NCI-H1417 treated with DMSO at 0.1 percent for 48 hours (cell line): ENCODE measurements at regions not wholly inside any gene's neighbourhood (a gene's known extent, or its start where the extent isn't known, plus 50 kb on each side); places are given as distances from the start of the nearest gene placed in this dataset.

Experiments used
- DNase-seq: peaks from one replicate; lab custom pipeline; 2025; lab: John Stamatoyannopoulos, UW

GRCh38 chr11:122062763-122063162, 53.3 kb downstream of the BLID start:
- no peak for DNase-seq

DNA sequence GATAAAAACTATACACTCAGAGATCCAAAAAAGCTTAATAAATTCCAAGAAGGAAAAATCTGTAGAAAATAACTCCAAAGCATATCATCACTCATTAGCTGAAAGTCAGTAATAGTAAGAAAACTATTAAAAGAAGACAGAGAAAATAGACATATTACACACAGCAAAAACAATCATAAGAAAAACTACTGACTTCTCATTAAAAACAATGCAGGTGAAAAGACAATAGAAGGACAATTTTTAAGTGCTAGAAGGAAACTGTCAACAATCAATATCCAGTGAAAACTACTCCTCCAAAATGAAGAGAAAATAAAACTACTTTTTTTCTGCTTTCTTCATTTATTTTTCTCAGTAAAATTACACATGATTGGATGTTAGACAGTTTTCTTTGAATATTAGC, 56.5 kb downstream of the BLID start:
- no peak for DNase-seq

- DNase-seq: no peak
Measured at GRCh38 chr11:122050021-122050690, 65.9 kb downstream of the BLID start.

GRCh38 chr11:122048401-122048800, 67.6 kb downstream of the BLID start:
- DNase-seq: no peak

- no peak for DNase-seq
Measured at GRCh38 chr11:122046846-122047245, 69.2 kb downstream of the BLID start.

DNA sequence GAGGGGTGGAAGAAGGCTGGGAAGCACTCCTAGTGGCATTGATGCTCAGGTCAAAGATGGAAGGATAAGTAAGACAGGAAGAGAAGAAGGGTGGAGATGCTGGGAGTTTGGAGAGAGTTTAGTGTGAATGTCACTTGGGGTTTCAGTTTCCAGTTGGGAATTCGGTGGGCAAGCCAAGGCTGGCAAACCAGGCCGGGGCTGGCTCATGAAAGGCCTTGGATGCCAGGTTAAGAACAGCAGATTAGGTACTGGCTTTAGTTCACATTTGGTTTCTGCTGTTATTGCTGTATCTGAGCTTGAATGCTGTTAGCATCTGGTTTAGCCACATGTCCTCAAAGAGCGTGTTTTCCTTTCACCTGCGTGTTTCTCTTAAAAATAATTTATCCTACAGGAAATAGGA, 69.6 kb downstream of the BLID start:
- no peak for DNase-seq

- no peak for DNase-seq
Measured at GRCh38 chr11:122045181-122045586, 70.8 kb downstream of the BLID start.

DNA sequence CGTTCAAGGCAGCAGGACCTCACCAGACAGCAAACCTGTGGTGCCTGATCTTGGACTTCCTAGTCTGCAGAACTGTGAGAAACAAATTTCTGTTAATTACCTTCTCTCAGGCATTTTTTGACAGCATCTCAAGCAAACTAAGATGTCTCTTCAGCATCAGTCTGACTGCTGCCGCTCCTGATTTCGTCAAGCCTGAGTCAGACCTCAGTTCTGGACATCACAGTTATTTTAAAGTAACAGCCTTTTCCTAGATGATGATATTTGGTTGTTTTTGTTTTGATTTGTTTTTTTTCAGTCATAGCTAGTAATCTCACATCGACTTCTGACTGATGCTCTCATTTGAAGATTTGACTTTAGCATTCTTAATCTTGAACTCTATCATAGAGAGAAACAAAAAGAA, 71.9 kb downstream of the BLID start:
- no peak for DNase-seq

GRCh38 chr11:122042981-122043380, 73.0 kb downstream of the BLID start:
- DNase-seq: no peak

DNA sequence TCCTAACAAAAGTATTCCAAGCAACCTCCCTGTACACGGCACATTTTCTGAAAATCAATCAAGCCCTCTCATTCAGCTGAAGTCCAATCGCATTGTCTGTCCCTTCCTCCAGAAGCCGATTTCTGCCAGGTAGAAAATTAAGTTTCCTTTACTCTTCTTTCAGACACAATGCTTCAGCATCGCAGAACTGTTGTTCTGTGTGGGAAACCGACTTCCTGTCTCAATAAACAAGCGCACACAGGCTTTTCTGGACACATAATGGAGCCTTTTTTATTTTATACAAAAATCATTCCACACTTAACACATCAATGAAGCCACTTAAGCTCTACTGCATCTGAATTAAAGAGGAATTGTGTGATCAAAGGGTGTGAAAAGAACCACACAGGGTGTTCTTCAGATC, 75.6 kb downstream of the BLID start:
- DNase-seq: no peak

DNA sequence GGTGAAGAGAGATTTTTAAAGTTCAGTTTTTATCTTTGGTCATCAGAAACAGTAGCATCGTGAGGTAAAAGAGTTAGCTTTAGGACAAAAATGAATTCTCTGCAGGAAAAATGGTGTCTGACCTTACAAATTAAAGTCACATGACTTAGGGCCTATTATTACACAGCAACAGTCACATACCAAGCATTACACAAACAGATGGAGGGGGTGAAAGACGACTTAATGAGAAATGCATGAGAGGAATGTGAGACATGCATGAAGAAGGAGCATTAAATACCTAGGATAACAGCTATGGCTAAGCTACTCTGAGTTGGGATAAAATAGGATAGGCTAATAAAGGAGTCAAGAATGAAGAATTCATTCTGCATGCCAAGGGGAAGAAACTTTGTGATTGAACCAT, 77.5 kb downstream of the BLID start:
- DNase-seq: no peak

DNA sequence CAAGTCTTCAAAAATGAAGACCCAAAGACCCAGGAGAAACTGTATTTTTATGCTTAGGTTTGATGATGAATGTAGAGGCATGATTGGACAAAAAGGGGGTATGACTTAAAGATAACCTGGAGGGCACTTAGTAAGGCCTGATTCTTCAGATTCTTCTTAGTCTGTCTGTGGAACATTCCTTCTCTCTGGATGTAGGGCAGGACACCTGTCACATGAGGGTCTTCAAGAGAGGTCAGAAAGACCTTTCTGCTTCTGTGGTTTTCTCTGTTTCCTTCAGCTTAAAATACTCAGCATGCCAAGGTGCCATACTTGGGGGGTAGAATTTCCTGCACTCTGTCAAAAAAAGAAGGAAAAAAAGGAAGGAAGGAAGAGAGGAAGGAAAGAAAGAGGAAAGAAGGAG, 78.1 kb downstream of the BLID start:
- no peak for DNase-seq

DNA sequence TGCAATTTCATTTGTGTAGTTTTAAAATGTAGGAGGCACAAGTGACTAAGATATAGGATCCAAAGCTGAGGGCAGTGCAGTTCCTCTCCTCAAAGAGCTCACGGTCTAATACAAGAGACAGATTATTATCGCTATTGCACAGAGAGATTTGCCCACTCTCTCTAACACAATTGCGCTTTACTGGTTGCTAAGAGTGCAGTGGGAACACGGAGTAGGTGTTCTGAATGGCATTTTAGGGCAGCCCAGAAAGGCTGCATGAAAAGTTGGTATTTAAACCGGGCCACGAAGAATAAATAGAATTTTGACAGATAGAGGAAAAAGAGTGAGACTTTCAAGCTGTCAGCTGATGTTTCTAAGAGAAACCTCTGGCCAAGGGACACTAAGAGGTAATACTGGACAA, 79.5 kb downstream of the BLID start:
- DNase-seq: no peak

- no peak for DNase-seq
Measured at GRCh38 chr11:122036018-122036417, 80.0 kb downstream of the BLID start.

GRCh38 chr11:122033631-122034030, 82.4 kb downstream of the BLID start:
- no peak for DNase-seq

GRCh38 chr11:122033193-122033592, 82.8 kb downstream of the BLID start:
- no peak for DNase-seq

- no peak for DNase-seq
Measured at GRCh38 chr11:122032317-122032716, 83.7 kb downstream of the BLID start.

DNA sequence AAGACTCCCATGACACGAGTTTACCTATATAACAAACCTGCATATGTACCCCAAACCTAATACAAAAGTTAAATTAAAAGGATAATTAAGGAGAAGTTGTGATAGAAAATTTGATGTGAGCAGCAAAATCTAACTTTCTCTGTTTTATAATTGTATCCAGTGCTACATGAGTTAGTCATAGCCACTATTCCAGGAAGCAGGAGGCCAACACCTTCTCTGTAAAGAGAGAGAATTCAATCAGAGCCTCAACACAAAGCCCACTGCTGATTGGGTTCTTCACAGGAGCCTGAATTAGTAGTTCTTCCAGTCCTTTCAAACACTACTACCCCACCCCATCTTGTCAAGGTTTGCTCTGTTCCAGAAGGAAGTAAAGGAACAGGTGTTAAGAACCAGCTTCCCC, 84.2 kb downstream of the BLID start:
- DNase-seq: no peak

GRCh38 chr11:122030286-122030685, 85.7 kb downstream of the BLID start:
- DNase-seq: no peak

- DNase-seq: no peak
Measured at GRCh38 chr11:122028545-122028944, 87.5 kb downstream of the BLID start.

DNA sequence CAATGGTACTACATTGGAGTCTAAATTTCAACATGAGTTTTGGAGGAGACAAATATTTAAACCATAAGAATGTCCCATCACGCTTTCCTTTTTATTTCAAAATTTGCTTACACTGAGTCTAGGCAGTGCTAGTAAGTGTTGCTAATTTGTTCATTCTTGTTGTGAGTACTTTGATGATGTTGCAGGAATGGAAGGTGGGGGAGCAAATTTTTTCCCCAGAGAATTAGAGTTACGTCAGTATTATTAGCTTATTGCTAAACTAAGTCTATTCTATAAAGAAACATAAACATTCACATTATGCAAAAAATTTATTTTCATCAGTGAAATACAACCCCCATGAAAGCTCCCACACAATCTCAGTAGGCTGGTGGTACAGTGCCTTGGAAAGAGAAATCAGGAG, 88.0 kb downstream of the BLID start:
- no peak for DNase-seq

DNA sequence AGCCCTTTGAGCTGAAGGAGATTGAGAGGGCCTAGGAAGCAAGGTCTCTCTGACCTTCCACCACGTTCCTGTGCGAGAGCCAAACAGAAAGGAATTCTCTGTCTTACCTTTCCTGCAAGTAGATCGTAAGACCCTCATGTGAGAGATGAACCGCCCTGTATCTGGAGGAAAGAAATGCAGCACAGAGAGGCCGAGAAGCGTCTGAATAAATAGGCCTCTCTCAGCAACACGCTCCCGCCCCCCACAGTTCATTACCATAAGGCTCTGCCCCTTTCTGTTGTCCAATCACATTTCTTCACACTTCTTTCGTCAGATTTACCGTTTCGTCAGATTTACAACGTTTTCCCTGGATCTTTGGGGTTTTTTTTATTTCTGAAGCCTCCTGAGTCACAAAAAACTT, 90.3 kb downstream of the BLID start:
- no peak for DNase-seq

DNA sequence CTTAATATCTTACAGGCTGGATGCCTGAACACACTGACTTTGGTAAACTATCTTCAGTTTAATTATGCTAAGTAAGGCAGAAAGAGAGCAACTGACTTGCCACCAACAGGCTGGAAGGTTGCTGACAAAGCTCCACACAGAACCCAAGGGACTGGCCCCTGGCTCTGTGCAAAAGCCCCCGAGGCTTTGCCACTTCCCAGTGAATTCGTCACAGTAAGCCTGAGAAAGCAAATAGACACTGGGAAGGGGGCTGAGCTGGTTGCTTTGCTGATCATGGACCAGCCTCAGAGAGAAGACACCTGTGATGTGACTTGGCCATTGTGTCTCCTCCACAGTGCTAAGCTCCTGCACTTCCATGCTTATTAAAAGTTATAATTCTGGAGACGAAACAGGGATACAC, 91.7 kb downstream of the BLID start:
- no peak for DNase-seq

DNA sequence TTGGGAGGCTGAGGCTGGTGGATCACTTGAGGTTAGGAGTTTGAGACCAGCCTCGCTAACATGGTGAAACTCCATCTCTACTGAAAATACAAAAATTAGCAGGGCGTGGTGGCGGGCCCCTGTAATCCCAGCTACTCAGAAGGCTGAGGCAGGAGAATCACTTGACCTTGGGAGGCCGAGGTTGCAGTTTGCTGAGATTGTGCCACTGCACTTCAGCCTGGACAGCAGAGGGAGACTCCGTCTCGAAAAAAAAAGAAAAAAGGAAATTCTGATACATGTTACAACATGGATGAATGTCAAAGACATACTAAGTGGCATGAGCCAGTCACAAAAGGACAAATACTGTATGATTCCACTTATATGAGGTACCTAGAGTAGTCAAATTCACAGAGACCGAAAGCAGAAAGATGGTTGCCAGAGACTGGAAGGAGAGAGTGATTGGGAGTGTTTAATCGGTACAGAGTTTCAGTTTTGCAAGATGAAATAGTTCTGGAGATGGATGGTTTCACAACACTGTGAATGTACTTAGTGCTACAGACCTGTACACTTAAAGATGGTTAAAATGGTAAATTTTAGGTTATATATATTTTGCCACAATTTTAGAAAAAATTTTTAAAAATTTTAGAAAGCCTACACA, 92.3 kb downstream of the BLID start:
- DNase-seq: no peak
